Activated CD4-positive, alpha-beta T cell treated with anti-CD3 and anti-CD28 coated beads for 36 hours (primary cell): ENCODE measurements at regions not wholly inside any gene's neighbourhood (a gene's known extent, or its start where the extent isn't known, plus 50 kb on each side); places are given as distances from the start of the nearest gene placed in this dataset.

Experiments used
- ATAC-seq: fragments of 200-7000 bp; cut with Tn5 transposase; one replicate; pipeline ENCODE4 v1.10.0; 2021; ENCODE audit warnings: mild to moderate bottlenecking, moderate library complexity
- CTCF ChIA-PET: fragments of 350-600 bp; sonication (Branson Sonifier 250); formaldehyde crosslinking; loops from one replicate; lab custom pipeline; 2021; ENCODE audit warnings: antibody characterized with exemption; lab: Charles Lee
- POLR2A ChIA-PET: fragments of 350-600 bp; sonication (Branson Sonifier 250); formaldehyde crosslinking; loops from one replicate; lab custom pipeline; 2021; ENCODE audit warnings: antibody characterized with exemption, inconsistent platforms; lab: Charles Lee
- DNase-seq: peaks from one replicate; pipeline ENCODE4 v3.0.0-alpha.2; 2020
- H3K27ac Mint-ChIP-seq: one replicate; pipeline ENCODE4 v1.8.0; 2021; ENCODE audit warnings: mixed read lengths
- H3K27me3 Mint-ChIP-seq: one replicate; pipeline ENCODE4 v1.8.0; 2021; ENCODE audit warnings: mixed read lengths
- H3K36me3 Mint-ChIP-seq: one replicate; pipeline ENCODE4 v1.8.0; 2021; ENCODE audit warnings: low read depth, mixed read lengths
- H3K4me1 Mint-ChIP-seq: one replicate; pipeline ENCODE4 v1.8.0; 2021; ENCODE audit warnings: mixed read lengths
- H3K4me3 Mint-ChIP-seq: one replicate; pipeline ENCODE4 v1.8.0; 2021; ENCODE audit warnings: mild to moderate bottlenecking, moderate library complexity, mixed read lengths
- H3K9me3 Mint-ChIP-seq: one replicate; pipeline ENCODE4 v1.8.0; 2021; ENCODE audit warnings: low read depth, mixed read lengths
- intact Hi-C, 2 experiments: fragments of 100-400 bp; cut with DNase I in 1 of 2; cut with micrococcal nuclease in 1 of 2; formaldehyde crosslinking; loops; one replicate each; pipeline versions ENCODE4 v1.14.2 to v1.15.1; 2022 to 2024; cut with DNase I, micrococcal nuclease

DNA sequence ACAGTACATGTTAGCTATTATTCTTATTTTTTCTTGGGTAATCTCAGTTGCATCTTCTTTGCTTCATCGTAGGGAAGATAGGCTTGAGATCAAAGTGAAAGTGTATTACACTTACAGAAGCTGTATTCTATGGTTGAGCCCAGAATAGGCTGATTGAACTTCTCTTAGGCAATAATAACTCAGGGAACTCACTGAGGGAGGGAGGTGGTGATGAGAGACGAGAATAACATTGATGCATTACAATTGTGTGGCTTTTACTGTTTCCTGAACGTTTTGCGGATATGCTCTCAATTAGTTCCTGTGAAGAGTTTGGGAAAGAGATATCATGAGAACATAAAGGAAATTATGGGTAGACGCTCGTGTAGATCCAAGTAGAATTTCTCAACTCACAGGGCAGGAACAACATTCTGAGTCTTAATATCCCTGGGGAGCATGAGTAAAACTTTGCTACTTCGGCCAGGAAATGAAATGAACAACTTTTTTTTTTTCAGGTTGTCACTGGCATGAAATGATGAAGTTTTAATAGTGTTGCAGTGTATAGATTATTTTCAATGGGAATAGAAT lies 302.2 kb downstream of the TUSC7 start:
- no peak for DNase-seq
- H3K4me1 Mint-ChIP-seq, result no peaks in the 10 kb centered on the region
- ATAC-seq, result no peak
- no peaks in the 10 kb centered on the region for H3K36me3 Mint-ChIP-seq
- ChIA-PET POLR2A (no interaction called here), CTCF (no interaction called here)
- intact Hi-C loops, result no loop called here
- no peak overlapping the region for H3K4me3 Mint-ChIP-seq
- H3K9me3 Mint-ChIP-seq, result no peaks in the 10 kb centered on the region
- H3K27me3 Mint-ChIP-seq, result no peaks in the 10 kb centered on the region
- no peak overlapping the region for H3K27ac Mint-ChIP-seq

- intact Hi-C loops, result loop anchor here (5.0 kb wide), 1 partner anchor 981 kb away; no protein-coding TSS in a partner anchor
- H3K27me3 Mint-ChIP-seq, result no peaks in the 10 kb centered on the region
- no peak overlapping the region for H3K4me3 Mint-ChIP-seq
- ChIA-PET POLR2A (no interaction called here), CTCF (no interaction called here)
- DNase-seq, result no peak
- no peaks in the 10 kb centered on the region for H3K36me3 Mint-ChIP-seq
- no peak for ATAC-seq
- no peaks in the 10 kb centered on the region for H3K9me3 Mint-ChIP-seq
- H3K27ac Mint-ChIP-seq, result no peak overlapping the region
- H3K4me1 Mint-ChIP-seq, result no peaks in the 10 kb centered on the region
Measured at GRCh38 chr3:117016378-117016777, 306.8 kb downstream of the TUSC7 start.

DNA sequence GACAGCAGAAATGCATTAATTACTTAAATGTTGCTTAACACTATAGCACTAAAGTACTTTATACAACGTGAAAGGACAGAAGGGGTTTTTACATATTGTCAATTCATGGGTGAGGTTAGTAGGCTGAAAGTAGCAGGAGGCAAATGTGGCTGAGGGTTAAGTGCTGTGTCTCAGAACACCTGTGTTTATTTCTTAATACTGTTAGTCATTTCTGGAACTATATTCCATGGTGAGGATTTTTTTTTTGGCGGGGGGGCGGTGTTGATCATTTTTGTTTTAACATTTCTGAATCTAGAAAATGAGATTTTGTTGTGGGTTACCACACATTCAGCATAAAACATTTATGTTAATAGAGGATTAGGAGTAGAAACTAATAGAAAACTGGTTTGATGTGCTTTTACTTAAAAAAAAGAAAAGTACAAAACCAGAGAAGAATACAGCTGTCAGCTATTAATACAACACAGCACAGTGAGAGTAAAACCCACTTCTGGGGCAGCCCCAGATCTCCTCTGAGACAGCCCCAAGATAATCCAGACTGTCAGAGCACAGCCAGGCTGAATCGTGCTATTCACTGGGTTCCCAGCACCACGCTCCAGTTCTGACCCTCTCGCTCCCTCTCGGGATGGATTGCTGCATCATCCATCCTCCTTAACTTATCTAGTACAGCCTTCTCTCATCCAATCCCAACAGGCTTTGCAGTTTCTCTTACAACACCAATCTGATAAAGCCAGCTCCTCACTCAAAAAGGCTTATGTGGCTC lies 307.7 kb downstream of the TUSC7 start:
- Mint-ChIP-seq H3K4me1 (no peaks in the 10 kb centered on the region), H3K36me3 (no peaks in the 10 kb centered on the region), H3K4me3 (no peak overlapping the region), H3K27ac (no peak overlapping the region), H3K9me3 (no peaks in the 10 kb centered on the region), H3K27me3 (no peaks in the 10 kb centered on the region)
- DNase-seq, result no peak
- POLR2A ChIA-PET, result no interaction called here
- no peak for ATAC-seq
- CTCF ChIA-PET, result no interaction called here
- intact Hi-C loops, result loop anchor here (5.0 kb wide), 1 partner anchor 980 kb away; no protein-coding TSS in a partner anchor

DNA sequence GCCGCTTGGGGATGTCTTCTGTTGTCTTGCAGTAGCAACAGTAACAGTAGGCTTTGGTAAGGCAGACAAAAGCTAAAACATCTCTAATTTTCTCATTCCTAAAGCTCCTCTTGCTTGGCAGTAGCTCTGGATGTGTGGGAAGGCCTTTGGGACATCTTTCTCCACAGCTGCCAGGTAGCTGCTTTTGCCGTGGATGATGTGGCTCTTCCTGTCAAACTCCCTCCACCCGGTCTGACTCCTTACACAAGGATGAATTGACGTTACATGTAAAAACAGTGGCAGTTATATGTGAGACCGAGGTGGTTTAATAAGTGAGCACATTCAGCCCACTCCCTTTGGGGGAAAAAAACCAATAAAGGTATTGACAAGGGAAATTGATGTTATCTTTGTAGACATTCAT lies 309.1 kb downstream of the TUSC7 start:
- Mint-ChIP-seq H3K4me1 (no peaks in the 10 kb centered on the region), H3K27me3 (no peaks in the 10 kb centered on the region), H3K4me3 (no peak overlapping the region), H3K27ac (no peak overlapping the region), H3K36me3 (no peaks in the 10 kb centered on the region), H3K9me3 (no peaks in the 10 kb centered on the region)
- ChIA-PET POLR2A (no interaction called here), CTCF (interaction anchor here (1.0 kb wide), 1 partner anchor 507 kb away, joined by 3 read pairs; no protein-coding TSS in a partner anchor)
- intact Hi-C loops, result loop anchor here (2.0 to 5.0 kb wide), 2 partner anchors 700 to 979 kb away; no protein-coding TSS in a partner anchor
- no peak for ATAC-seq
- no peak for DNase-seq

DNA sequence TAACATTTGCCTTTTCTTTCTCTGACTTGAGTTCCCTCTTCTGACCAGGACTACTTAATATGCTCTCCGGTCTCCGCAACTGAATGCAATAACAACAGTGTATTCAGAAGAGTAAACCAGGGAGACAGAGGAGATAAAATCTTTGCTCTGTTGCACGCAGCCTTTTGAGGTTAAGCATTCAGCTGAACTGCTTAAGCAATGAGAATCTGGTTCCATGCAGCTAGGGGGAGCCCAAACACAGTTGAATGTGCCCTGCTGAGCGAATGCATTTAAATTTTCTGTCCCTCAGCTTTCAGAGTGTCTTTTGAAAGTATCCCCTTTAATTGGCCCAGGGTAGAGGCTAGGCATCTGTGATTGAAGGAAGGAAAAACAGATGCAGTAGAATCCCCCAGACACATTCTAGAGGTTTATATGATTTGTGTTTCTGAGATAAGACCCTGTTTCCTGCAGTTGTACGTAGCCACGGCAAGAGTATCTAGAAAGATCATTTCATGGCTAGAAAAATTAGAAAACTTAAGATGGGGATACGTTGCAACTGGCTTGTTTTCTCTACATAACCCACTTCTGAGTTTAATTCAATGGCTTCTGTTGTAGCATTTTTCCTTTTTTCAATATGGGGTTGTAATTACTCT lies 309.6 kb downstream of the TUSC7 start:
- ATAC-seq (no peak), DNase-seq (peak; percentile 54)
- Mint-ChIP-seq H3K9me3 (no peaks in the 10 kb centered on the region), H3K36me3 (no peaks in the 10 kb centered on the region), H3K4me3 (no peak overlapping the region), H3K27ac (no peak overlapping the region), H3K4me1 (no peaks in the 10 kb centered on the region), H3K27me3 (no peaks in the 10 kb centered on the region)
- ChIA-PET POLR2A (no interaction called here), CTCF (interaction anchor here (0.6 to 1.0 kb wide), 2 partner anchors 506 to 1741 kb away, joined by 3 read pairs; no protein-coding TSS in a partner anchor)
- intact Hi-C loops, result loop anchor here (2.0 to 5.0 kb wide), 2 partner anchors 700 to 978 kb away; no protein-coding TSS in a partner anchor

- ATAC-seq, result no peak
- Mint-ChIP-seq H3K9me3 (no peaks in the 10 kb centered on the region), H3K36me3 (no peaks in the 10 kb centered on the region), H3K4me1 (no peaks in the 10 kb centered on the region), H3K4me3 (no peak overlapping the region), H3K27ac (no peak overlapping the region), H3K27me3 (no peaks in the 10 kb centered on the region)
- intact Hi-C loops, result no loop called here
- ChIA-PET POLR2A (no interaction called here), CTCF (no interaction called here)
- DNase-seq, result no peak
Measured at GRCh38 chr3:117026401-117026800, 316.8 kb downstream of the TUSC7 start.

DNA sequence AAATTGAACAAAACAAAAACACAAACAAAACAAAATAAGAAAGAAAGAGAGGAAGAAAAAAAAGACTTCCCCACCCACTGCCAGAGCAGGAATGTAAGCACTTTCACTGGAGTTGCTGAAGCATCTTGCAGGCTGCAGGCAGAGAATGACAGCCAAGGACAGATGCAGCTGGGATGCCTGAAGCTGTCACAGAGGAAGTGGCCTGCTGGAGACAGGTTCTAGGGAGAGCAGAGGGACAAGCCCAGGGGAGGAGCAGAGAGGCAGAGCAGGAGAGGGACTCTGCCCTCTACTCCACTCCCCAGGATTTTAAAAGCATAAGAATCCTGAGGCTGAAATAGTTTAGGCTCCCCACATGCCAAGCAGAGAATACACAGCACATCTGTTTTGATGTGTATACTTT lies 326.2 kb downstream of the TUSC7 start:
- Mint-ChIP-seq H3K9me3 (peaks cover 8% of the 10 kb centered on the region), H3K27ac (no peak overlapping the region), H3K4me3 (no peak overlapping the region), H3K4me1 (no peaks in the 10 kb centered on the region), H3K36me3 (no peaks in the 10 kb centered on the region), H3K27me3 (no peaks in the 10 kb centered on the region)
- ChIA-PET POLR2A (no interaction called here), CTCF (no interaction called here)
- DNase-seq (no peak), ATAC-seq (no peak)
- intact Hi-C loops, result no loop called here

DNA sequence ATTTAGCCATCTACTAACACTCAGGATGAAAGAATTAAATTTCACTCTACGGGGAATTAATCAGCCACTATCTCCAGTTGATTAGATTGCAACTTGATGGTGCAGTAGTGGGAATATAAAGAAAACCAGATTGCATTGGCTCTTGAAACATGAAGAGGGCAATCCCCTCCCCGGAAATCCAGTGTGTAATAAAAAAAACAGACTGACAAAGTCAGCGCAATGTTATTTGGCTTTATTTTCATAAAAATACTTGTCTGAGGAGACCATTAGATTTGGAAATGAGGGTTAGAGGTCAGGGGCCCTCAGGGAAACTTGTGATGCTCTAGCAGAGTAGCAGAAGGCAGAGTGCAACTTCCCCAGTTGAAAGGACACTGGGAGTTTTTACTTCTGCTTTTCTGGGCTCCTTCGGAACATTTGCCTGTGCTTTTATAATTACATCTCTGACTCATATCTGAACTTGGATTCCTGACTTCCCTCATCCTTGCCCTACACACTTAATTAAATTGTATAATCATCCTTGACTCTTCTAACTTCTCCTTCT lies 326.8 kb downstream of the TUSC7 start:
- Mint-ChIP-seq H3K9me3 (peaks cover 8% of the 10 kb centered on the region), H3K4me3 (no peak overlapping the region), H3K27ac (no peak overlapping the region), H3K4me1 (no peaks in the 10 kb centered on the region), H3K36me3 (no peaks in the 10 kb centered on the region), H3K27me3 (no peaks in the 10 kb centered on the region)
- ChIA-PET CTCF (no interaction called here), POLR2A (no interaction called here)
- ATAC-seq, result no peak
- intact Hi-C loops, result no loop called here
- no peak for DNase-seq

- ATAC-seq (no peak), DNase-seq (no peak)
- Mint-ChIP-seq H3K27ac (no peak overlapping the region), H3K9me3 (peaks cover 3% of the 10 kb centered on the region), H3K4me3 (no peak overlapping the region), H3K36me3 (no peaks in the 10 kb centered on the region), H3K4me1 (no peaks in the 10 kb centered on the region), H3K27me3 (no peaks in the 10 kb centered on the region)
- ChIA-PET CTCF (interaction anchor here (0.5 kb wide), 1 partner anchor 9 kb away, joined by 3 read pairs; no protein-coding TSS in a partner anchor), POLR2A (no interaction called here)
- intact Hi-C loops, result no loop called here
Measured at GRCh38 chr3:117045143-117045542, 335.6 kb downstream of the TUSC7 start.

- POLR2A ChIA-PET, result no interaction called here
- H3K4me1 Mint-ChIP-seq, result no peaks in the 10 kb centered on the region
- CTCF ChIA-PET, result no interaction called here
- no peak overlapping the region for H3K4me3 Mint-ChIP-seq
- no peaks in the 10 kb centered on the region for H3K27me3 Mint-ChIP-seq
- no peak overlapping the region for H3K27ac Mint-ChIP-seq
- intact Hi-C loops, result no loop called here
- H3K36me3 Mint-ChIP-seq, result no peaks in the 10 kb centered on the region
- DNase-seq (no peak), ATAC-seq (no peak)
- H3K9me3 Mint-ChIP-seq, result peaks cover 3% of the 10 kb centered on the region
Measured at GRCh38 chr3:117047951-117048705, 338.5 kb downstream of the TUSC7 start.

- intact Hi-C loops, result no loop called here
- Mint-ChIP-seq H3K4me3 (no peak overlapping the region), H3K27me3 (peaks cover 2% of the 10 kb centered on the region), H3K4me1 (no peaks in the 10 kb centered on the region), H3K27ac (no peak overlapping the region), H3K36me3 (no peaks in the 10 kb centered on the region), H3K9me3 (peaks cover 3% of the 10 kb centered on the region)
- ATAC-seq (no peak), DNase-seq (no peak)
- POLR2A ChIA-PET, result no interaction called here
- CTCF ChIA-PET, result no interaction called here
Measured at GRCh38 chr3:117052395-117052794, 342.8 kb downstream of the TUSC7 start.
